Calu3 (cell line): ENCODE measurements at regions not wholly inside any gene's neighbourhood (a gene's known extent, or its start where the extent isn't known, plus 50 kb on each side); places are given as distances from the start of the nearest gene placed in this dataset.

Experiments used
- BruUV-seq: library from RNA; stranded (reverse); fragments of 400-500 nt; replicated peaks from 2 replicates; lab custom pipeline; 2021; lab: Mats Ljungman, UMichigan
- CTCF ChIA-PET: fragments of 300-600 bp; sonication (Branson Sonifier 250); formaldehyde crosslinking; loops from one replicate; lab custom pipeline; 2022; ENCODE audit warnings: antibody characterized with exemption; lab: Charles Lee
- DNase-seq: peaks from one replicate; pipeline ENCODE4 v3.0.0; 2022
- H3K27ac Mint-ChIP-seq: one replicate; pipeline ENCODE4 v1.8.0; 2022; ENCODE audit warnings: mixed read lengths; ENCODE audit not compliant: unreplicated experiment
- H3K27me3 Mint-ChIP-seq: one replicate; pipeline ENCODE4 v1.8.0; 2022; ENCODE audit warnings: mixed read lengths; ENCODE audit not compliant: unreplicated experiment
- H3K36me3 Mint-ChIP-seq: one replicate; pipeline ENCODE4 v1.8.0; 2022; ENCODE audit warnings: mild to moderate bottlenecking, moderate library complexity, mixed read lengths; ENCODE audit not compliant: insufficient read depth, unreplicated experiment
- H3K4me1 Mint-ChIP-seq: one replicate; pipeline ENCODE4 v1.8.0; 2022; ENCODE audit warnings: mild to moderate bottlenecking, low read depth, mixed read lengths; ENCODE audit not compliant: unreplicated experiment
- H3K4me3 Mint-ChIP-seq: one replicate; pipeline ENCODE4 v1.8.0; 2022; ENCODE audit warnings: mild to moderate bottlenecking, low read depth, moderate library complexity, mixed read lengths; ENCODE audit not compliant: unreplicated experiment
- H3K9me3 Mint-ChIP-seq: one replicate; pipeline ENCODE4 v1.8.0; 2022; ENCODE audit warnings: low read depth, mixed read lengths; ENCODE audit not compliant: unreplicated experiment
- intact Hi-C: fragments of 100-400 bp; cut with micrococcal nuclease; formaldehyde crosslinking; loops from one replicate; pipeline ENCODE4 v1.10.0; 2022; ENCODE audit not compliant: unreplicated experiment
- TF ChIP-seq, protein P1 (sequence below): fragments of 200-600 bp; IDR thresholded peaks from one replicate; pipeline ENCODE4 v1.8.0; 2022; ENCODE audit warnings: antibody characterized with exemption; ENCODE audit not compliant: unreplicated experiment

GRCh38 chr1:163509114-163509513 is 187.4 kb downstream of the NUF2 start:
- H3K27me3 Mint-ChIP-seq = no peaks in the 10 kb centered on the region
- H3K4me1 Mint-ChIP-seq = no peaks in the 10 kb centered on the region
- H3K9me3 Mint-ChIP-seq = peaks cover 4% of the 10 kb centered on the region
- H3K27ac Mint-ChIP-seq = no peak overlapping the region
- H3K36me3 Mint-ChIP-seq = no peaks in the 10 kb centered on the region
- intact Hi-C loops = no loop called here
- no peak overlapping the region for H3K4me3 Mint-ChIP-seq
- TF ChIP-seq, protein P1, sequence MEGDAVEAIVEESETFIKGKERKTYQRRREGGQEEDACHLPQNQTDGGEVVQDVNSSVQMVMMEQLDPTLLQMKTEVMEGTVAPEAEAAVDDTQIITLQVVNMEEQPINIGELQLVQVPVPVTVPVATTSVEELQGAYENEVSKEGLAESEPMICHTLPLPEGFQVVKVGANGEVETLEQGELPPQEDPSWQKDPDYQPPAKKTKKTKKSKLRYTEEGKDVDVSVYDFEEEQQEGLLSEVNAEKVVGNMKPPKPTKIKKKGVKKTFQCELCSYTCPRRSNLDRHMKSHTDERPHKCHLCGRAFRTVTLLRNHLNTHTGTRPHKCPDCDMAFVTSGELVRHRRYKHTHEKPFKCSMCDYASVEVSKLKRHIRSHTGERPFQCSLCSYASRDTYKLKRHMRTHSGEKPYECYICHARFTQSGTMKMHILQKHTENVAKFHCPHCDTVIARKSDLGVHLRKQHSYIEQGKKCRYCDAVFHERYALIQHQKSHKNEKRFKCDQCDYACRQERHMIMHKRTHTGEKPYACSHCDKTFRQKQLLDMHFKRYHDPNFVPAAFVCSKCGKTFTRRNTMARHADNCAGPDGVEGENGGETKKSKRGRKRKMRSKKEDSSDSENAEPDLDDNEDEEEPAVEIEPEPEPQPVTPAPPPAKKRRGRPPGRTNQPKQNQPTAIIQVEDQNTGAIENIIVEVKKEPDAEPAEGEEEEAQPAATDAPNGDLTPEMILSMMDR = no peak
- no TSS peak for BruUV-seq
- CTCF ChIA-PET = no interaction called here
- DNase-seq = no peak

DNA sequence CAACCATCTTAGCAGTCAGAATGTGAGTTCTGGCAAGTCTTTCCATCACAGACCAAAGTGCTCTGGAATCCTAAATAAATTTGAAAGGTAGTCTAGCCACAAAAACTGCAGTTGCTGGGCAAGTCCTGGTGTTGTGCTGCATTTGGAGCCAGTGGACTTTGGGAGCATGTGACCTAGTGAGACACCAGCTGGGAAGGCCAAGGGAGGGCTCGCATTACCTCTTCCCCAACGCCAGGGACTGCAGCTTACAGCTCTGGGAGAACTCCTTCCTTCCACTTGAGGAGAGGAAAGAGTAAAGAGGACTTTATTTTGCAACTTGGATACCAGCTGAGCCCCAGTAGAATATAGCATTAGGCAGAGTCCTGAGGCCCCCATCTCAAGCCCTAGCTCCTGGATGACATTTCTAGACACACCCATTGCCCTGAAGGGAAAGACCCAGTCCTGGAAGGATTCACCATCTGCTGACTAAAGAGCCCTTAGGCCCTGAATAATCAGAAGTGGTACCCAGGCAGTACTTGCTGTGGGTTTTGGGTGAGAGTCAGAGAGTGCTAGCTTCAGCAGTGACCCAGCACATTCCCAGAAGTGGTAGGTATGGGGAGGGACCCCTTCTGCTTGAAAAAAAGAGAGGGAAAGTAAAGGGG is 190.7 kb downstream of the NUF2 start:
- H3K4me3 Mint-ChIP-seq = no peak overlapping the region
- CTCF ChIA-PET = no interaction called here
- no TSS peak for BruUV-seq
- no peaks in the 10 kb centered on the region for H3K27me3 Mint-ChIP-seq
- no peaks in the 10 kb centered on the region for H3K36me3 Mint-ChIP-seq
- DNase-seq = no peak
- no peak overlapping the region for H3K27ac Mint-ChIP-seq
- peaks cover 16% of the 10 kb centered on the region for H3K9me3 Mint-ChIP-seq
- intact Hi-C loops = no loop called here
- no peaks in the 10 kb centered on the region for H3K4me1 Mint-ChIP-seq
- TF ChIP-seq, protein P1 = no peak

GRCh38 chr1:163523375-163524029 is 201.7 kb downstream of the NUF2 start:
- TF ChIP-seq, protein P1 = no peak
- Mint-ChIP-seq H3K27me3 (no peaks in the 10 kb centered on the region), H3K27ac (no peak overlapping the region), H3K4me3 (no peak overlapping the region), H3K4me1 (no peaks in the 10 kb centered on the region), H3K36me3 (no peaks in the 10 kb centered on the region), H3K9me3 (peaks cover 2% of the 10 kb centered on the region)
- no TSS peak for BruUV-seq
- no peak for DNase-seq
- CTCF ChIA-PET = no interaction called here
- intact Hi-C loops = no loop called here

DNA sequence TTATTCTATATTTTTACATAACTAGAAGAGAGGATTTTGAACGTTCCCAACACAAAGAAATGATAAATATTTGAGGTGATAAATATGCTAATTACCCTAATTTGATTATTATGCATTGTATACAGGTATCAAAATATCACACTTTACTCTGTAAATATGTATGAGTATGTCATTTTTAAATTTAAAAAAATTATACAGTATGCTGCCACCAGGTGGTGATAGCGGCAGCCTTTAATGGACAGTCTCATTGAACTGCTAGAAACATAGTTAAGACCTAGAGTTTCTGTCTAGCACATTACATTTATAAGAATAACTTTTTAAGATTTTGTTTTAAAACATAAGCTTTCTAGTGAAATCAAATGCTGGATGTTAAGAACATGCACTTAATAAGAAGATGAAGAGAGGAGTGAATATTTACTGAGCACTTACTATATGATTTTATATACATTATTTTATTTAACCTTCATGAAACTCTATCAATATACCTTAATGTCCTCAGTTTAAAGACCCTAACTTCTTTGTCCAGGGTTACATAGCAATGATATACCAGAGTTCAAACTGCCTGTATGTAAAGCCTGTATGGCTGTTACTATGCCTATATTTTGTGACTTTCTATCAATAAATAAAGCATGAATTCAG is 207.1 kb downstream of the NUF2 start:
- Mint-ChIP-seq H3K27me3 (peaks cover 17% of the 10 kb centered on the region), H3K4me1 (no peaks in the 10 kb centered on the region), H3K27ac (no peak overlapping the region), H3K36me3 (no peaks in the 10 kb centered on the region), H3K9me3 (no peaks in the 10 kb centered on the region), H3K4me3 (no peak overlapping the region)
- intact Hi-C loops = loop anchor here (1.0 to 2.0 kb wide), 3 partner anchors 118 to 1544 kb away; no protein-coding TSS in a partner anchor
- peak; percentile 48 for DNase-seq
- no TSS peak for BruUV-seq
- CTCF ChIA-PET = no interaction called here
- TF ChIP-seq, protein P1 = no peak
